ENCODE measurements at regions not wholly inside any gene's neighbourhood (a gene's known extent, or its start where the extent isn't known, plus 50 kb on each side); places are given as distances from the start of the nearest gene placed in this dataset.

DNA sequence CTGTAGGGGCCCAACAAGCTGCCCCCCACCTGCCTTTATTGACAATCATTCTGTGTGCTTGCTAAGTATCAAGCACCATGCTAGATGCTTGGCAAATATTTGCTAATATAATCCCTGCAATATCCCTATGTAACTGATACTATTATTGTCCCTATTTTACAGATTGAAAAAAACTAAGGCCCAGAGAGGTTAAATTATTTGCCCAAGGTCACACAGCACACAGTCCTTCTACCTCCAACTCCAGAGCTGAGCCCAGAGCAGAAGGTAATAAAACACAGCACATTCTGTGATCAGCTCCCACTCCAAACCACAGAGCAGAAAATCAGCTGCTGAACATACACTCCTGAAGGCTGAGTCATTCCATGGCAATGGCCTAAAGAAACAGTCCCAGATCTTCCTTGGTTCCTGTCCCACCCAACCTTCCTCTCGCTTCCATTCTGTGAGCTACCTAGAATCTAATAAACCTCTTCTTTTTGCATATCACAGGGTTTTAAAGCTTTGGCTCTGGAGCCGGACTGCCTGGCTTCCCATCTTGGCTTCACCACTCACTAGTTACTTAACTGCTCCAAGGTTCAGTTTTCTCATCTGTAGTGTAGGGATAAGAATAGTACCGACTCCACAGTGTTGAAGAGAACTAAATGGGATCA, 66.7 kb upstream of the ADRA1B start:
- TF ChIP-seq CTCF (IDR thresholded peaks at IDR 0.05), result no peak
- no peak for TF ChIP-seq POLR2A (IDR thresholded peaks at IDR 0.05)
- H3K36me3 ChIP-seq, result no peaks in the 10 kb centered on the region
- DNase-seq, result no peak
- H3K9me3 ChIP-seq, result no peaks in the 10 kb centered on the region
- no peak overlapping the region for H3K27ac ChIP-seq
- no peak overlapping the region for H3K4me3 ChIP-seq
- no peaks in the 10 kb centered on the region for H3K4me1 ChIP-seq
- H3K27me3 ChIP-seq, result no peaks in the 10 kb centered on the region

DNA sequence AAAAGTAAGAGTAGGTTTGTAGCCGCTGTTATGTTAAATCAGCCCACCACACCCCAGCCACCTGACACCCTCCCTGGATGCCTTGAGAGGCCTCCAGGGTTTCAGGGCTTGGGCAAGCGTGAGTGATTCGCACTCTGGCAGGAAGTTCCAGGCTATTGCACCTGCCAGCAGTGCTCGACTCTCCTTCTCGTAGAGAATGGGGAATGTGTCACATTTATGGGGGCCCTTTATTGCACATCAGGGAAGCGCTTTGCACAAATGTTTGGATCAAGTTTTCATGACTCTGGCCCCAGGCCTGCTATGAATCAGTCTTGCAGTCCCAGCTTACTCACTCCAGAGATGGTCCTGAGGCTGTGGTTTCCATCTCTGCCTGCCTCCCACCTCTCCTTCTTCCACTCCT, 66.1 kb upstream of the ADRA1B start:
- Histone ChIP-seq H3K27ac (no peak overlapping the region), H3K4me1 (no peaks in the 10 kb centered on the region), H3K4me3 (no peak overlapping the region), H3K36me3 (no peaks in the 10 kb centered on the region), H3K27me3 (no peaks in the 10 kb centered on the region), H3K9me3 (no peaks in the 10 kb centered on the region)
- DNase-seq, result no peak
- TF ChIP-seq POLR2A (IDR thresholded peaks at IDR 0.05) (no peak), CTCF (IDR thresholded peaks at IDR 0.05) (no peak)

- Histone ChIP-seq H3K27me3 (no peaks in the 10 kb centered on the region), H3K36me3 (no peaks in the 10 kb centered on the region), H3K27ac (no peak overlapping the region), H3K4me1 (no peaks in the 10 kb centered on the region), H3K4me3 (no peak overlapping the region), H3K9me3 (no peaks in the 10 kb centered on the region)
- TF ChIP-seq CTCF (IDR thresholded peaks at IDR 0.05) (no peak), POLR2A (IDR thresholded peaks at IDR 0.05) (no peak)
- DNase-seq, result no peak
Observed at GRCh38 chr5:159851053-159851452, 65.2 kb upstream of the ADRA1B start.

DNA sequence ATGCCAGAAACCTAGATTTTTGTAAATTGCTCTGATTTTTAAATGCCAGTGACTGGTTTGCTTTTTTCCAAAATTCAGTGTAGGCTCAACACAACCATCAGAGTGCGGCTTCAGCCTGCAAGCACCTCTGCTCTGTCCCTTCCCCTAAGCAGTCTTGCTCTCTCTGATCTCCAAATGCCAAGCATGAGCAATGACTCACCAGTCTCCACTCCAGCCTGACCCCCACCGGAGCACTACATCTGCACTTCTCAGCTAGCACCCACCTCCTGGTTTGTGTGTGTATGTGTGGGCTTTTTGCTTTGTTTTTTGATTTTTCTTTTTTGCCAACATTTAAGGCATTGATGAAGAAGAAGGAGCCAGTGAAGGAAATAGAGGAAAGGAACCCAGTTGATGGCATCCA, 61.4 kb upstream of the ADRA1B start:
- Histone ChIP-seq H3K4me3 (no peak overlapping the region), H3K36me3 (no peaks in the 10 kb centered on the region), H3K4me1 (no peaks in the 10 kb centered on the region), H3K9me3 (no peaks in the 10 kb centered on the region), H3K27me3 (no peaks in the 10 kb centered on the region), H3K27ac (no peak overlapping the region)
- no peak for DNase-seq
- no peak for TF ChIP-seq POLR2A (IDR thresholded peaks at IDR 0.05)
- TF ChIP-seq CTCF (IDR thresholded peaks at IDR 0.05), result no peak

DNA sequence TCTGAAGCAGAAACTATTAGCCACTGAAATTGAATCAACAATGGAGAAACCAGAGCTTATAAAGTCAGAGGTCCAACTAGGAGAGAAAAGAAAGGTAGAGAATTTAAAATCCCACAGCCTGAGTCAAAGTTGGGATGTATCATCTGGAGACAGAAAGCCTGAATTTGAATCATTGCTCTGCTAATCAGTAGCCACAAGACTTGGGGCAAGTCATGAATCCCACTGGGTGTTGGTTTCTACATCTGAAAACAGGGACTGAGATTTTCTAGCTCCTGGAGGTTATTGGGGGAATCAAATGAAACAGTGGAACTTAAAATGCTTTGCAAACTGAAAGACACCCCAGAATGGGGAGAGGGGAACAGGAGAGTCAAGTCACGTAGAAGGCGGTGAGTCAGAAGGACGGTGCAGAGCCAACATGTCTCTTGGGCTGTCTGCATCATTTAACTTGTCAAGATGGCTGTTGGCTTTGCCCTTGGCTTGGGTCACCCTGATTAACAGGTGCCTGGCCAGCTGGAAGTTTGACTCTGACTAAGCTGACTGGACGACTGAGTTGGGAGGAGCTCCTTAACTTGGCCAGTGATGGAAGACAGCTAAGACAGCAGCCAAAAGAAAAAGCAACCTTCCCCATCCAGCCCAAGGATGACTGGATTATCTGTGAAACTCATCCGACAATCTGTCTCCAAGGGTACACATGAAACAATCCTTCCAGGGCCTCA, 60.6 kb upstream of the ADRA1B start:
- Histone ChIP-seq H3K27me3 (no peaks in the 10 kb centered on the region), H3K36me3 (no peaks in the 10 kb centered on the region), H3K4me3 (no peak overlapping the region), H3K9me3 (no peaks in the 10 kb centered on the region), H3K27ac (no peak overlapping the region), H3K4me1 (no peaks in the 10 kb centered on the region)
- DNase-seq, result no peak
- TF ChIP-seq POLR2A (IDR thresholded peaks at IDR 0.05) (no peak), CTCF (IDR thresholded peaks at IDR 0.05) (no peak)
